ENCODE measurements at regions not wholly inside any gene's neighbourhood (a gene's known extent, or its start where the extent isn't known, plus 50 kb on each side); places are given as distances from the start of the nearest gene placed in this dataset.

- no peaks in the 10 kb centered on the region for H3K4me1 ChIP-seq (ENCODE audit: control insufficient read depth, insufficient read depth, low read length)
- no peak overlapping the region for H3K27ac ChIP-seq (ENCODE audit: low read length)
- DNase-seq (ENCODE audit: low read depth, low spot score) (no peak), ATAC-seq (no peak)
- TF ChIP-seq POLR2AphosphoS5 (IDR thresholded peaks at IDR 0.05; ENCODE audit: low read depth, low read length), result no peak
- CTCF ChIA-PET, result no interaction called here
- H3K4me3 ChIP-seq (ENCODE audit: low read depth in 2 of 2, low read length in 2 of 2), result no peak overlapping the region
- no peaks in the 10 kb centered on the region for H3K9me3 ChIP-seq (ENCODE audit: control insufficient read depth, insufficient read depth, low read depth, low read length)
- H3K27me3 ChIP-seq (ENCODE audit: control insufficient read depth, insufficient read depth, low read length), result no peaks in the 10 kb centered on the region
- in situ Hi-C loops (cut with HindIII; ENCODE audit: low pct_unique_long_range_greater_than_20kb, low sequenced_read_pairs) (no loop called here), intact Hi-C loops (cut with micrococcal nuclease; ENCODE audit: unreplicated experiment) (no loop called here)
- no TSS peak for BruUV-seq (replicated peaks)
- no peaks in the 10 kb centered on the region for H3K36me3 ChIP-seq (ENCODE audit: control insufficient read depth, insufficient read depth, low read length)
- POLR2A ChIA-PET, result no interaction called here
Measured at GRCh38 chr21:27823652-27824201, 856.8 kb upstream of the ADAMTS5 start.

- intact Hi-C loops (cut with micrococcal nuclease; ENCODE audit: unreplicated experiment), result no loop called here
- Histone ChIP-seq H3K4me3 (ENCODE audit: low read depth in 2 of 2, low read length in 2 of 2) (no peak overlapping the region), H3K27ac (ENCODE audit: low read length) (no peak overlapping the region), H3K4me1 (ENCODE audit: control insufficient read depth, insufficient read depth, low read length) (no peaks in the 10 kb centered on the region), H3K9me3 (ENCODE audit: control insufficient read depth, insufficient read depth, low read depth, low read length) (no peaks in the 10 kb centered on the region), H3K27me3 (ENCODE audit: control insufficient read depth, insufficient read depth, low read length) (no peaks in the 10 kb centered on the region), H3K36me3 (ENCODE audit: control insufficient read depth, insufficient read depth, low read length) (no peaks in the 10 kb centered on the region)
- no peak for DNase-seq (ENCODE audit: low read depth, low spot score)
- ChIA-PET POLR2A (no interaction called here), CTCF (no interaction called here)
- no peak for TF ChIP-seq CTCF (IDR thresholded peaks at IDR 0.05)
- no peak for TF ChIP-seq TCF7L2 (IDR thresholded peaks at IDR 0.05; ENCODE audit: low read depth, low read length)
- TF ChIP-seq POLR2AphosphoS5 (IDR thresholded peaks at IDR 0.05; ENCODE audit: low read depth, low read length), result no peak
- no peak for TF ChIP-seq SIN3A (IDR thresholded peaks at IDR 0.05; ENCODE audit: borderline replicate concordance, insufficient read depth, low read depth, low read length)
- TF ChIP-seq REST (IDR thresholded peaks at IDR 0.05; ENCODE audit: insufficient read depth in 1 of 2, low read depth in 2 of 2, low read length in 1 of 2), result no peak
- in situ Hi-C loops (cut with HindIII; ENCODE audit: low pct_unique_long_range_greater_than_20kb, low sequenced_read_pairs), result no loop called here
- no peak for ATAC-seq
- no TSS peak for BruUV-seq (replicated peaks)
Measured at GRCh38 chr21:27820342-27820741, 853.5 kb upstream of the ADAMTS5 start.

GRCh38 chr21:27819299-27819698, 852.4 kb upstream of the ADAMTS5 start:
- in situ Hi-C loops (cut with HindIII; ENCODE audit: low pct_unique_long_range_greater_than_20kb, low sequenced_read_pairs), result no loop called here
- H3K27me3 ChIP-seq (ENCODE audit: control insufficient read depth, insufficient read depth, low read length), result no peaks in the 10 kb centered on the region
- H3K4me1 ChIP-seq (ENCODE audit: control insufficient read depth, insufficient read depth, low read length), result no peaks in the 10 kb centered on the region
- no TSS peak for BruUV-seq (replicated peaks)
- no peaks in the 10 kb centered on the region for H3K36me3 ChIP-seq (ENCODE audit: control insufficient read depth, insufficient read depth, low read length)
- H3K9me3 ChIP-seq (ENCODE audit: control insufficient read depth, insufficient read depth, low read depth, low read length), result no peaks in the 10 kb centered on the region
- TF ChIP-seq SIN3A (IDR thresholded peaks at IDR 0.05; ENCODE audit: borderline replicate concordance, insufficient read depth, low read depth, low read length) (no peak), CTCF (IDR thresholded peaks at IDR 0.05) (no peak), TCF7L2 (IDR thresholded peaks at IDR 0.05; ENCODE audit: low read depth, low read length) (no peak), POLR2AphosphoS5 (IDR thresholded peaks at IDR 0.05; ENCODE audit: low read depth, low read length) (no peak), REST (IDR thresholded peaks at IDR 0.05; ENCODE audit: insufficient read depth in 1 of 2, low read depth in 2 of 2, low read length in 1 of 2) (no peak)
- H3K4me3 ChIP-seq (ENCODE audit: low read depth in 2 of 2, low read length in 2 of 2), result no peak overlapping the region
- intact Hi-C loops (cut with micrococcal nuclease; ENCODE audit: unreplicated experiment), result no loop called here
- no peak for DNase-seq (ENCODE audit: low read depth, low spot score)
- ChIA-PET CTCF (no interaction called here), POLR2A (no interaction called here)
- no peak for ATAC-seq
- H3K27ac ChIP-seq (ENCODE audit: low read length), result no peak overlapping the region
